HepG2 (cell line): ENCODE measurements at regions not wholly inside any gene's neighbourhood (a gene's known extent, or its start where the extent isn't known, plus 50 kb on each side); places are given as distances from the start of the nearest gene placed in this dataset.

Experiments used
- ATAC-seq: fragments of 200-7000 bp; cut with Tn5 transposase; 3 replicates; pipeline ENCODE4 v1.9.1; 2020; ENCODE audit warnings: mild to moderate bottlenecking, moderate library complexity
- BruUV-seq: library from RNA; stranded (reverse); fragments of 400-500 nt; replicated peaks from 2 replicates; lab custom pipeline; 2021; lab: Mats Ljungman, UMichigan
- CTCF ChIA-PET: fragments of 300-600 bp; formaldehyde crosslinking; extraction: SDS; loops from one replicate; lab custom pipeline; 2021; ENCODE audit warnings: low total read pairs, inconsistent platforms, low intra/inter-chr PET ratio; lab: Yijun Ruan, JAX
- POLR2A ChIA-PET: fragments of 350-600 bp; sonication (Branson Sonifier 250); formaldehyde crosslinking; loops from one replicate; lab custom pipeline; 2020; ENCODE audit warnings: antibody characterized with exemption, inconsistent platforms; lab: Yijun Ruan, JAX
- DNase-seq: peaks from one replicate; pipeline ENCODE4 v3.0.0-alpha.2; 2015; ENCODE audit warnings: low spot score
- FAIRE-seq: peaks from 3 replicates; lab custom pipeline; 2011; peaks lifted over from hg19 to GRCh38; lab: Jason Lieb, UNC
- H2AFZ ChIP-seq: one replicate; pipeline ENCODE4 v1.6.1; 2011; ENCODE audit warnings: low read length, inconsistent platforms
- H3K27ac ChIP-seq: fragments of 300-600 bp; 3 replicates; pipeline ENCODE4 v1.8.0; 2011; ENCODE audit warnings: mixed run types, mild to moderate bottlenecking, mixed read lengths, low read length, inconsistent platforms; ENCODE audit not compliant: insufficient read depth; ENCODE audit errors: extremely low read length
- H3K27me3 ChIP-seq, 2 experiments: fragments of 200-600 bp in 1 of 2; 2 replicates in 1 of 2; 3 replicates in 1 of 2; pipeline versions ENCODE4 v1.6.0 to v1.8.0; 2011; ENCODE audit warnings: low read length in 2 of 2, mild to moderate bottlenecking in 2 of 2, moderate library complexity in 2 of 2, inconsistent platforms in 1 of 2; ENCODE audit not compliant: insufficient read depth in 2 of 2, control insufficient read depth in 1 of 2
- H3K36me3 ChIP-seq, 2 experiments: fragments of 200-600 bp in 1 of 2; replicated peaks in 1 of 2; 2 replicates in 1 of 2; 3 replicates in 1 of 2; pipeline versions ENCODE4 v1.5.1 to v1.8.0; 2011; ENCODE audit warnings: low read length in 2 of 2, inconsistent platforms in 1 of 2; ENCODE audit not compliant: insufficient read depth in 2 of 2, control insufficient read depth in 1 of 2
- H3K4me1 ChIP-seq: 2 replicates; pipeline ENCODE4 v1.5.1; 2012; ENCODE audit warnings: low read length, inconsistent platforms; ENCODE audit not compliant: insufficient read depth
- H3K4me2 ChIP-seq: 2 replicates; pipeline ENCODE4 v1.6.0; 2011; ENCODE audit warnings: low read depth, low read length, inconsistent platforms
- H3K4me3 ChIP-seq, 3 experiments: fragments of 200-600 bp in 1 of 3; sonication (generic), shearing (Covaris generic) in 1 of 3; replicated peaks in 1 of 3; 2 replicates each; pipeline ENCODE4 v1.5.1; 2011 to 2016; ENCODE audit warnings: low read length in 3 of 3, inconsistent platforms in 2 of 3, low read depth in 2 of 3, mild to moderate bottlenecking in 2 of 3, control low read depth in 1 of 3, mixed read lengths in 1 of 3; ENCODE audit not compliant: insufficient read depth in 1 of 3
- H3K79me2 ChIP-seq: one replicate; pipeline ENCODE4 v1.6.1; 2011; ENCODE audit warnings: low read length, inconsistent platforms; ENCODE audit not compliant: insufficient read depth
- H3K9ac ChIP-seq: 2 replicates; pipeline ENCODE4 v1.6.0; 2011; ENCODE audit warnings: mild to moderate bottlenecking, low read depth, low read length, inconsistent platforms; ENCODE audit not compliant: insufficient read depth
- H3K9me3 ChIP-seq: 2 replicates; pipeline ENCODE4 v1.5.1; 2012; ENCODE audit warnings: mild to moderate bottlenecking, low read length
- H4K20me1 ChIP-seq: 2 replicates; pipeline ENCODE4 v1.6.0; 2011; ENCODE audit warnings: inconsistent platforms, mild to moderate bottlenecking, low read length, moderate library complexity; ENCODE audit not compliant: insufficient read depth
- HNRNPL ChIP-seq: fragments of 200-400 bp; formaldehyde crosslinking; IDR thresholded peaks from 2 replicates; pipeline ENCODE4 v1.6.1; 2017; ENCODE audit warnings: mild to moderate bottlenecking, low read depth, low read length
- SRSF1 ChIP-seq: fragments of 200-400 bp; formaldehyde crosslinking; optimal IDR thresholded peaks from 2 replicates; pipeline ENCODE3; 2017; ENCODE audit warnings: mild to moderate bottlenecking, low read depth, low read length, moderate library complexity
- TCF12 ChIP-seq, 2 experiments: fragments of 450-650 bp in 1 of 2; sonication (generic) in 1 of 2; formaldehyde crosslinking in 1 of 2; IDR thresholded peaks; 2 replicates each; pipeline versions ENCODE4 v1.6.1 to v1.8.0; 2017 to 2022; ENCODE audit warnings: antibody characterized with exemption in 1 of 2, mild to moderate bottlenecking in 1 of 2, missing genetic modification reagents in 1 of 2, moderate library complexity in 1 of 2
- XRCC5 ChIP-seq: fragments of 200-400 bp; formaldehyde crosslinking; optimal IDR thresholded peaks from 2 replicates; pipeline ENCODE3; 2017; ENCODE audit warnings: mild to moderate bottlenecking, low read length
- YY1 ChIP-seq: IDR thresholded peaks from 2 replicates; pipeline ENCODE4 v1.6.1; 2011; ENCODE audit warnings: low read length, low read depth, moderate library complexity, mild to moderate bottlenecking; ENCODE audit not compliant: insufficient read depth, insufficient replicate concordance
- ZNF205 ChIP-seq: IDR thresholded peaks from 2 replicates; pipeline ENCODE4 v1.6.1; 2018; ENCODE audit warnings: missing biosample characterization, missing genetic modification reagents
- ZNF382 ChIP-seq: sonication (generic); formaldehyde crosslinking; IDR thresholded peaks from 2 replicates; pipeline ENCODE4 v1.5.0; 2020; ENCODE audit warnings: missing genetic modification reagents, mild to moderate bottlenecking, borderline replicate concordance
- ZNF616 ChIP-seq: sonication (generic); formaldehyde crosslinking; IDR thresholded peaks from 2 replicates; pipeline ENCODE4 v1.5.0; 2020; ENCODE audit warnings: low read depth, mild to moderate bottlenecking, missing genetic modification reagents
- WGBS: methylation state at CpG from one replicate; pipeline ENCODE4 v1.1.6; 2017; ENCODE audit warnings: low lambda C conversion rate; 5-methylcytosine and 5-hydroxymethylcytosine counted together
- in situ Hi-C: cut with HindIII; loops from 2 replicates; pipeline ENCODE4 v1.10.0; 2017; ENCODE audit warnings: low pct_unique_long_range_greater_than_20kb; ENCODE audit not compliant: extremely low pct_ligation_motif_present
- intact Hi-C: fragments of 100-400 bp; cut with micrococcal nuclease; formaldehyde crosslinking; loops from one replicate; pipeline ENCODE4 v1.10.0; 2022; ENCODE audit not compliant: unreplicated experiment
- TF ChIP-seq, protein P1 (sequence below): fragments of 450-650 bp; IDR thresholded peaks from 2 replicates; pipeline ENCODE4 v1.6.1; 2017; ENCODE audit warnings: mild to moderate bottlenecking
- TF ChIP-seq, protein P2 (sequence below): sonication (generic); formaldehyde crosslinking; IDR thresholded peaks from 2 replicates; pipeline ENCODE4 v1.5.0; 2020; ENCODE audit warnings: missing genetic modification reagents
- TF ChIP-seq, protein P3 (sequence below): sonication (generic); formaldehyde crosslinking; IDR thresholded peaks from 2 replicates; pipeline ENCODE4 v1.4.0; 2020; ENCODE audit warnings: missing genetic modification reagents
- TF ChIP-seq, protein P4 (sequence below): sonication (generic); formaldehyde crosslinking; IDR thresholded peaks from 2 replicates; pipeline ENCODE4 v1.5.1; 2020; ENCODE audit warnings: missing genetic modification reagents, mild to moderate bottlenecking, borderline replicate concordance

DNA sequence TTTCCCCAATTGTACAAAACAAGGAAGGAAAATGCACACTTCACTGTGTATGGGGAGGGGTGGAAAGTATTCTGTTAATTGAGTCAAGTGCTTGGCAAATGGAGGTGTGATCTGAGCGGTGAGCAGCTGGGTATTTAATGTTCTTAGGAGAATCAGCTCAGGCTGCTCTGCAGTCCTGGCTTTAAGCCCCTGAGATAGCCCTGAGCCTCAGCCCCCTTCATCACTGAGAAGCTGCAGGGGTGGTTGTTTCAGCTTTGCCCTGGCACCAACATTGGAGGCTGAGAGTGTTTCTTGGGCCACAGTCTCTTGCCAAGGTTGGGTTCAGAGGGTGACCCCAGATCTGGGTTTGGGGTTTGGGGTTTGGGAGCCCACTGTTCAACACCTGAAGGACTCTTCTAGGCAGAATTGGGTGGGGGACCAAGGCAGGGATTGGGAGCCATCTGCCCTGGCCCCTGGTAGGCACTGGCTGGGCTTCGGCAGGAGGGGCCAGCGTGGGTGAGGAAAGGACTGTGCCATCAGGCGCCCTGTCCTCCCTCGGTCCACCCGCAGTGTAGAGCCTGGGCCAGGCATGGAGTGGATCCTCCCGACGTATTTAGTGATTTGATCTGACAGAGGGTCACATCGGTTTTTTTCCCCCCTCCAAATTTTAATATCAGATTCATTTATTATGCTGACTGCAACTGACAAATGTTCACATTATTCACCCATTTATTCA lies 66.7 kb upstream of the ZNF536 start:
- ATAC-seq: no peak
- BruUV-seq: no TSS peak

More for the DNA sequence above, 66.7 kb upstream of the ZNF536 start:
- no peaks in the 10 kb centered on the region for H4K20me1 ChIP-seq
- no peak overlapping the region for H3K27ac ChIP-seq
- in situ Hi-C loops: no loop called here
- CTCF ChIA-PET: no interaction called here
- no peaks in the 10 kb centered on the region for H3K9me3 ChIP-seq
- POLR2A ChIA-PET: no interaction called here
- no peak for DNase-seq
- no peaks in the 10 kb centered on the region for H3K36me3 ChIP-seq
- no peak overlapping the region for H3K9ac ChIP-seq
- no peaks in the 10 kb centered on the region for H3K79me2 ChIP-seq
- H3K4me2 ChIP-seq: no peak overlapping the region
- H3K4me1 ChIP-seq: no peaks in the 10 kb centered on the region
- intact Hi-C loops: no loop called here
- H3K4me3 ChIP-seq: no peak overlapping the region
- TF ChIP-seq HNRNPL: no peak
- no peak for TF ChIP-seq YY1
- TF ChIP-seq SRSF1: no peak
- no peak for TF ChIP-seq TCF12 (IDR thresholded peaks at IDR 0.05)
- no peak for TF ChIP-seq TCF12 (CRISPR knock-in tag; IDR thresholded peaks at IDR 0.05)
- TF ChIP-seq ZNF205 (CRISPR knock-in tag): no peak
- TF ChIP-seq, protein P1, sequence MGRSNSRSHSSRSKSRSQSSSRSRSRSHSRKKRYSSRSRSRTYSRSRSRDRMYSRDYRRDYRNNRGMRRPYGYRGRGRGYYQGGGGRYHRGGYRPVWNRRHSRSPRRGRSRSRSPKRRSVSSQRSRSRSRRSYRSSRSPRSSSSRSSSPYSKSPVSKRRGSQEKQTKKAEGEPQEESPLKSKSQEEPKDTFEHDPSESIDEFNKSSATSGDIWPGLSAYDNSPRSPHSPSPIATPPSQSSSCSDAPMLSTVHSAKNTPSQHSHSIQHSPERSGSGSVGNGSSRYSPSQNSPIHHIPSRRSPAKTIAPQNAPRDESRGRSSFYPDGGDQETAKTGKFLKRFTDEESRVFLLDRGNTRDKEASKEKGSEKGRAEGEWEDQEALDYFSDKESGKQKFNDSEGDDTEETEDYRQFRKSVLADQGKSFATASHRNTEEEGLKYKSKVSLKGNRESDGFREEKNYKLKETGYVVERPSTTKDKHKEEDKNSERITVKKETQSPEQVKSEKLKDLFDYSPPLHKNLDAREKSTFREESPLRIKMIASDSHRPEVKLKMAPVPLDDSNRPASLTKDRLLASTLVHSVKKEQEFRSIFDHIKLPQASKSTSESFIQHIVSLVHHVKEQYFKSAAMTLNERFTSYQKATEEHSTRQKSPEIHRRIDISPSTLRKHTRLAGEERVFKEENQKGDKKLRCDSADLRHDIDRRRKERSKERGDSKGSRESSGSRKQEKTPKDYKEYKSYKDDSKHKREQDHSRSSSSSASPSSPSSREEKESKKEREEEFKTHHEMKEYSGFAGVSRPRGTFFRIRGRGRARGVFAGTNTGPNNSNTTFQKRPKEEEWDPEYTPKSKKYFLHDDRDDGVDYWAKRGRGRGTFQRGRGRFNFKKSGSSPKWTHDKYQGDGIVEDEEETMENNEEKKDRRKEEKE: no peak
- TF ChIP-seq XRCC5: no peak
- TF ChIP-seq ZNF382 (CRISPR knock-in tag): no peak
- TF ChIP-seq, protein P2, sequence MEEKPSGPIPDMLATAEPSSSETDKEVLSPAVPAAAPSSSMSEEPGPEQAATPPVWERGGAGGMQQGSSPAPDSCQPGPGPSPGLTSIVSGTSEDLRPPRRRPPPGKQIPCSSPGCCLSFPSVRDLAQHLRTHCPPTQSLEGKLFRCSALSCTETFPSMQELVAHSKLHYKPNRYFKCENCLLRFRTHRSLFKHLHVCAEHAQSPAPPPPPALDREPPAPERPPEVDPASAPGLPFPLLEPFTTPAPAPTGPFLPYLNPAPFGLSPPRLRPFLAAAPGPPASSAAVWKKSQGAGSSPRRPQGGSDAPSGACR: no peak
- TF ChIP-seq, protein P3, sequence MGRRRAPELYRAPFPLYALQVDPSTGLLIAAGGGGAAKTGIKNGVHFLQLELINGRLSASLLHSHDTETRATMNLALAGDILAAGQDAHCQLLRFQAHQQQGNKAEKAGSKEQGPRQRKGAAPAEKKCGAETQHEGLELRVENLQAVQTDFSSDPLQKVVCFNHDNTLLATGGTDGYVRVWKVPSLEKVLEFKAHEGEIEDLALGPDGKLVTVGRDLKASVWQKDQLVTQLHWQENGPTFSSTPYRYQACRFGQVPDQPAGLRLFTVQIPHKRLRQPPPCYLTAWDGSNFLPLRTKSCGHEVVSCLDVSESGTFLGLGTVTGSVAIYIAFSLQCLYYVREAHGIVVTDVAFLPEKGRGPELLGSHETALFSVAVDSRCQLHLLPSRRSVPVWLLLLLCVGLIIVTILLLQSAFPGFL (CRISPR knock-in tag): no peak
- TF ChIP-seq ZNF616 (CRISPR knock-in tag): no peak
- TF ChIP-seq, protein P4, sequence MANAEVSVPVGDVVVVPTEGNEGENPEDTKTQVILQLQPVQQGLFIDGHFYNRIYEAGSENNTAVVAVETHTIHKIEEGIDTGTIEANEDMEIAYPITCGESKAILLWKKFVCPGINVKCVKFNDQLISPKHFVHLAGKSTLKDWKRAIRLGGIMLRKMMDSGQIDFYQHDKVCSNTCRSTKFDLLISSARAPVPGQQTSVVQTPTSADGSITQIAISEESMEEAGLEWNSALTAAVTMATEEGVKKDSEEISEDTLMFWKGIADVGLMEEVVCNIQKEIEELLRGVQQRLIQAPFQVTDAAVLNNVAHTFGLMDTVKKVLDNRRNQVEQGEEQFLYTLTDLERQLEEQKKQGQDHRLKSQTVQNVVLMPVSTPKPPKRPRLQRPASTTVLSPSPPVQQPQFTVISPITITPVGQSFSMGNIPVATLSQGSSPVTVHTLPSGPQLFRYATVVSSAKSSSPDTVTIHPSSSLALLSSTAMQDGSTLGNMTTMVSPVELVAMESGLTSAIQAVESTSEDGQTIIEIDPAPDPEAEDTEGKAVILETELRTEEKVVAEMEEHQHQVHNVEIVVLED (CRISPR knock-in tag): no peak
- peaks cover 0 to 9% of the 10 kb centered on the region in 2 experiments; a peak in 3 of 5 replicates for H3K27me3 ChIP-seq
- WGBS: 3% methylated on average over 7 of the region's 9 CpGs
- FAIRE-seq: no peak
- H2AFZ ChIP-seq: no peak overlapping the region
